Activated T-helper 1 cell treated with anti-CD3 and anti-CD28 coated beads, Interleukin-12 subunit alpha, Interleukin-12 subunit beta, Interleukin-2, Interleukin-4 antibody, amounts not matched to agents 30 ng/mL and 10 ng/mL and 1 ng/mL, durations not matched to agents 14 hours and 24 hours and 36 hours (primary cell): ENCODE measurements at regions not wholly inside any gene's neighbourhood (a gene's known extent, or its start where the extent isn't known, plus 50 kb on each side); places are given as distances from the start of the nearest gene placed in this dataset.
"Not testable (repeated sequence)": the region's sequence is repeated elsewhere in the genome, so short reads cannot be mapped to it uniquely, and the experiment has no call there.

Experiments used
- DNase-seq: peaks from one replicate; pipeline ENCODE4 v3.0.0; 2021; ENCODE audit warnings: low spot score
- H3K27ac Mint-ChIP-seq: one replicate; pipeline ENCODE4 v1.8.0; 2021; ENCODE audit warnings: mild to moderate bottlenecking, mixed read lengths
- H3K27me3 Mint-ChIP-seq: one replicate; pipeline ENCODE4 v1.8.0; 2022; ENCODE audit warnings: mild to moderate bottlenecking, moderate library complexity, mixed read lengths; ENCODE audit not compliant: insufficient read depth
- H3K36me3 Mint-ChIP-seq: one replicate; pipeline ENCODE4 v1.8.0; 2021; ENCODE audit warnings: low read depth, mixed read lengths
- H3K4me1 Mint-ChIP-seq: one replicate; pipeline ENCODE4 v1.8.0; 2021; ENCODE audit warnings: low read depth, mixed read lengths
- H3K4me3 Mint-ChIP-seq: one replicate; pipeline ENCODE4 v1.8.0; 2021; ENCODE audit warnings: mild to moderate bottlenecking, moderate library complexity, mixed read lengths
- H3K9me3 Mint-ChIP-seq: one replicate; pipeline ENCODE4 v1.8.0; 2021; ENCODE audit warnings: mixed read lengths
- intact Hi-C: fragments of 100-400 bp; cut with micrococcal nuclease; formaldehyde crosslinking; loops from one replicate; pipeline ENCODE4 v1.15.1; 2024

- no peak for DNase-seq
- no peak overlapping the region for H3K4me3 Mint-ChIP-seq
- no peak overlapping the region for H3K27ac Mint-ChIP-seq
- no peaks in the 10 kb centered on the region for H3K36me3 Mint-ChIP-seq
- peaks cover 13% of the 10 kb centered on the region for H3K9me3 Mint-ChIP-seq
- no peaks in the 10 kb centered on the region for H3K4me1 Mint-ChIP-seq
- no peaks in the 10 kb centered on the region for H3K27me3 Mint-ChIP-seq
- intact Hi-C loops: no loop called here
These were observed 356.1 kb downstream of the TUSC1 start for GRCh38 chr9:25322142-25322541.

- Mint-ChIP-seq H3K27ac (no peak overlapping the region), H3K4me1 (no peaks in the 10 kb centered on the region), H3K36me3 (no peaks in the 10 kb centered on the region), H3K27me3 (no peaks in the 10 kb centered on the region), H3K4me3 (no peak overlapping the region), H3K9me3 (peaks cover 19% of the 10 kb centered on the region)
- DNase-seq: no peak
- intact Hi-C loops: no loop called here
These were observed 367.3 kb downstream of the TUSC1 start for GRCh38 chr9:25310961-25311360.

- intact Hi-C loops: no loop called here
- no peaks in the 10 kb centered on the region for H3K4me1 Mint-ChIP-seq
These were observed 369.7 kb downstream of the TUSC1 start for GRCh38 chr9:25308549-25308948.

DNA sequence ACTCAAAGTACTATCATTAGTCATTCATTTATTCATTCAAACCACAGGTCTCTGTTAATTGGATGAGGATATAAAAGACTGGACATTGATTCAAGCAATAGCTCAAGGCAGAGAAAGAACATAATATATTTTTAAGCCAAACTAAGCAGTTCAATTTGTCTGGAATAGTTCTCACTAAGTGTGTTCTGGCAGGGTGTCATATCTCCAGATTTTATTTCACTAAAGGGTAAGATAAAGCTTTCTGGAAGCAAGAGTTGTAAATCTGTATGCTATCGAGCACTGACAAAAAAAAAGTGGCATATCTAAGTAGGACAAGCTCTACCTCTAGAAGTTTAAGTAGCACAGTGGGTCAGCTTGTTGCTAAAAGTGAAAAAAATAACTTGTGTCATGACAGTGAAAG is 375.6 kb downstream of the TUSC1 start:
- Mint-ChIP-seq H3K9me3 (peaks cover 22% of the 10 kb centered on the region), H3K4me3 (no peak overlapping the region), H3K27me3 (no peaks in the 10 kb centered on the region), H3K36me3 (no peaks in the 10 kb centered on the region), H3K4me1 (no peaks in the 10 kb centered on the region), H3K27ac (no peak overlapping the region)
- intact Hi-C loops: no loop called here
- no peak for DNase-seq

More at GRCh38 chr9:25308549-25308948, 369.7 kb downstream of the TUSC1 start:
- Mint-ChIP-seq H3K36me3 (no peaks in the 10 kb centered on the region), H3K27me3 (no peaks in the 10 kb centered on the region), H3K4me3 (no peak overlapping the region), H3K27ac (no peak overlapping the region), H3K9me3 (peaks cover 29% of the 10 kb centered on the region)
- DNase-seq: no peak

- peaks cover 18% of the 10 kb centered on the region for H3K9me3 Mint-ChIP-seq
- H3K4me3 Mint-ChIP-seq, intact Hi-C loops, H3K36me3 Mint-ChIP-seq, H3K4me1 Mint-ChIP-seq, H3K27ac Mint-ChIP-seq, DNase-seq, H3K27me3 Mint-ChIP-seq: not testable (repeated sequence)
These were observed 390.0 kb downstream of the TUSC1 start for GRCh38 chr9:25288195-25288594.

DNA sequence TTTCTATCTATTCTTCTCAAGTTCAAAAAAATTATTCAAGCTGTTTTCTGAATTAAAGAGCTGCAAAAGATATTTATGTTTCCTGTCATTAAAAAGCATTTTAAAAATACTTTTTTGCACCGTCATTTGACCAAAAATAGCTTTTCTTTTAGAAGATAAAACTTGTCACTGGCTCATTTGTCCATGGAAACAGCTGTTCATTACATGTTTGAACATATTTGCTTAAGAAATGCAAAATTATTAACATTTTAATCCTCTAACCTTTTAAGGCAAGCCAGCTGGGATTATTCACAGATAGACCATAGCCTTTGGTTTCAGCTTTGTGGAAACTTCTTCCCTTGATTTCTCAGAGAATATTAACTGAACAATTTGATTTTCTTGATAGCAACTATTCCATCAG is 393.9 kb downstream of the TUSC1 start:
- H3K9me3 Mint-ChIP-seq: peaks cover 17% of the 10 kb centered on the region
- H3K4me1 Mint-ChIP-seq: no peaks in the 10 kb centered on the region
- no peak overlapping the region for H3K4me3 Mint-ChIP-seq
- intact Hi-C loops: no loop called here
- no peak for DNase-seq
- no peaks in the 10 kb centered on the region for H3K27me3 Mint-ChIP-seq
- H3K36me3 Mint-ChIP-seq: no peaks in the 10 kb centered on the region
- H3K27ac Mint-ChIP-seq: no peak overlapping the region

DNA sequence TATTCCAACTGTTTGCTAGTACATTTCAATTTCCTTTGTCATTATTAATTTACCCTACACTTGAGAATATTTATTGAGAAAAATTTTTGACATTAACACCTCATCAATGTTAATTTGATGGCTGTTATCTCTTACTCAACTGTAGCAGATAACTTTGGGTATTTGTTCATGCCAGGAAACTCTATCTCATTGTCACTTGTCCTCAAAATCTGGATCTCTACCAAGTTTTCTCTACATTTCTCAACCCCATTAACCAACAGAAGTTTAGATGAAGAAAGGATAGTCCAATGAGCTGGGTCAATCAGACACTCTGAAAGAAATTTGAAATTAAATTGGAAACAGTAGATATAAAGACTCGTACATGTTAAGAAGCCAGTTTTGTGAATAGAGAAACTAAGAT is 395.3 kb downstream of the TUSC1 start:
- H3K27me3 Mint-ChIP-seq: no peaks in the 10 kb centered on the region
- H3K27ac Mint-ChIP-seq: no peak overlapping the region
- H3K4me3 Mint-ChIP-seq: no peak overlapping the region
- no peaks in the 10 kb centered on the region for H3K36me3 Mint-ChIP-seq
- peaks cover 2% of the 10 kb centered on the region for H3K9me3 Mint-ChIP-seq
- no peak for DNase-seq
- intact Hi-C loops: no loop called here
- H3K4me1 Mint-ChIP-seq: no peaks in the 10 kb centered on the region

DNA sequence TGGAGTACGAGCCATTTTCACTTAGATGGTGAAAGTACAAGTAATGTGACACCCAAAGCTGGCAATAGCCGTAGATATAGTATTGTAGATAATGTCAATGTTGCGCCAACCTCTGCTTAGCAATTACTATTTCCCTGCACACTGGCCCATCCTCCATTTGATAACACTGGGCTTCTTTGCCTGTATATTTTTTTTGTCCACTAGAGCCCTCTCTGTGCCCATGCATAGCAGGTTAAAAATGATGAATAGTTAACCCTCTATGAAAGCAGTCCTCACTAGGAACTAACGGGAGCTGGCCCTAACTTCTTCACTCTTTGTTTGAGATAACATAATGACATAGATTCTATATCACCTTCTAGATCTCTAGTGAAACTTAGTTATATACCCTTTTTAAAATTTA is 416.8 kb downstream of the TUSC1 start:
- H3K27me3 Mint-ChIP-seq: no peaks in the 10 kb centered on the region

GRCh38 chr9:25260046-25260445 is 418.2 kb downstream of the TUSC1 start:
- H3K4me1 Mint-ChIP-seq: no peaks in the 10 kb centered on the region
- no peak overlapping the region for H3K27ac Mint-ChIP-seq
- no peak overlapping the region for H3K4me3 Mint-ChIP-seq
- DNase-seq: no peak
- H3K27me3 Mint-ChIP-seq: no peaks in the 10 kb centered on the region
- no peaks in the 10 kb centered on the region for H3K36me3 Mint-ChIP-seq
- intact Hi-C loops: no loop called here
- peaks cover 25% of the 10 kb centered on the region for H3K9me3 Mint-ChIP-seq

More for the DNA sequence above, 416.8 kb downstream of the TUSC1 start:
- Mint-ChIP-seq H3K4me3 (no peak overlapping the region), H3K9me3 (peaks cover 25% of the 10 kb centered on the region), H3K27ac (no peak overlapping the region), H3K36me3 (no peaks in the 10 kb centered on the region), H3K4me1 (no peaks in the 10 kb centered on the region)
- intact Hi-C loops: no loop called here
- no peak for DNase-seq

DNA sequence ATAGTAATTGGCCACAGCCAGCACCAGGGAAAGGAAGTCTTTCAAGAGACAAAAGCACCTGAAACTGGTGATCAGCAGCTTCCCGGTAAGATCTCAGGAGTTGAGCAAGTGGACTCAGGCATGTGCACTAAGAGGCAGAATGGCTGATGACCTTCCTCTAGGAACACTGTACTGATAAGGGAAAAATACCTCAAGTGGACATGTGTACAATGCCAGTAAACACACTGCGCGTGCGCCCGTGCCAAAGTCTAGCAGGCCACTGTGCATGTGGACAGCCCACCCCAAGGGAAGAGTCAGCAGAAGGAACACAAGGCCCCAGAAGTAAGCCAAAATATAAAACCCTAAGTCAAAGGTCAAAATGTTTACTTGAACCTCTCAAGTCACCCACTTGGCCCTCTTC is 423.0 kb downstream of the TUSC1 start:
- Mint-ChIP-seq H3K27me3 (no peaks in the 10 kb centered on the region), H3K36me3 (no peaks in the 10 kb centered on the region), H3K4me1 (no peaks in the 10 kb centered on the region), H3K27ac (no peak overlapping the region), H3K9me3 (peaks cover 5% of the 10 kb centered on the region), H3K4me3 (no peak overlapping the region)
- intact Hi-C loops: no loop called here
- DNase-seq: no peak

GRCh38 chr9:25254051-25254450 is 424.2 kb downstream of the TUSC1 start:
- H3K36me3 Mint-ChIP-seq: no peaks in the 10 kb centered on the region
- DNase-seq: no peak
- H3K27me3 Mint-ChIP-seq: no peaks in the 10 kb centered on the region
- H3K27ac Mint-ChIP-seq: no peak overlapping the region
- no peak overlapping the region for H3K4me3 Mint-ChIP-seq
- intact Hi-C loops: no loop called here
- H3K9me3 Mint-ChIP-seq: peaks cover 10% of the 10 kb centered on the region
- H3K4me1 Mint-ChIP-seq: no peaks in the 10 kb centered on the region

DNA sequence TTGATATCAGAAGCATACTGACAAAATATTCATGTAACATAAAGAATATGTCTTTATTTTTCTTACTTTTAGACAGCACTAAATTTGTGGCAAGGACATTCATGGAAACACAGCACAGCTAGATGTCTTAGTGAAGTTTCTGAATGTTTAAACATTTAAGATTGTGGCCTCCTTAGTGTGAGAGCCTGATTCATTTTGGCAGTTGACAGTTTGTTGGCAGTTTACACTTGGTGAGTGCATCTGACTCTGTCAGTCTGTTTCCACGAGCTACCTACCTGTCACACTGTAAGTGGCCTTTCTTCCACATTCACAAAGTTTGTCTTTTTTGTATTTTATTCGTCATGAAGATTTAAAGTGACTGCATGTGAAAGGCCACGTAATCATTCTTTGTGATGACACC is 436.8 kb downstream of the TUSC1 start:
- Mint-ChIP-seq H3K4me3 (no peak overlapping the region), H3K27ac (no peak overlapping the region), H3K27me3 (no peaks in the 10 kb centered on the region), H3K36me3 (no peaks in the 10 kb centered on the region), H3K9me3 (peaks cover 20% of the 10 kb centered on the region), H3K4me1 (no peaks in the 10 kb centered on the region)
- no peak for DNase-seq
- intact Hi-C loops: loop anchor here (10.0 kb wide), 1 partner anchor 57 kb away; no protein-coding TSS in a partner anchor

DNA sequence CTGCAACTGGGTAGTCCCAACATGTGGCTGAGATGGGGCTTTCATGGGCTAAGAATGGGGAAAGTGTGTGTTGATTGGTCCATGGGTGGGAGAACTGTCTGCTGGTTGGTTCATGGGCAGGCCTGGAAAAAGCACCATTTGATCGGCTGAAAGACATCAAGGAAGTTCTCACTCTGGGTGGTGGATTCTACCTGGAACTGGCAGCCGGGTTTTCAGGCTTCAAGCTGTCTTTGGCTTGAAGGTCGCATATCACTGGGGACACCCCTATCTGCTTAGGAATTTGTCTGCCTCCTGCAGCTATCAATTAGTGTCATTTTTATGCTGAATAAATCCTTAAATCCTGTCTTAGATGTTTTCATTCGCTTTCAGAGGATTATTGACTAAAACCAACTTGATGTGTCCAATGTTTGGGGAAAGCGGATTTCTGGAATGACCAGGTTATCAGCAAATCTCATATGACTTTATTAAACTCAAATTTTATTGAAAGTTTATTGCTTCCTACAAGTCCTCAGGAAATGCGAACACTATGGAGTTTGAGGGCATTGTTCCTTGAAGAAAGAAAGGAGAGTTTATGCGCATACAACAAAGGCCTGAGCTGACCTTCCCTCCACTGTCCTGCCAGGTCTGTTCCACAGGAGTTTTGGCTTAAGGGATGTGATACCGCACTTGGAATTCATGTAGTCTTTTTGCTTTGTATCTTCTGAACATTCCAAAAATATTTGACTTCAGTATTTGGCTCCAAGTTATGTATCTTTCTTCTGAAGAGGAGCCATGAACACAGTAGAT is 451.1 kb downstream of the TUSC1 start:
- intact Hi-C loops: no loop called here
- H3K4me1 Mint-ChIP-seq: no peaks in the 10 kb centered on the region
- no peak for DNase-seq
- no peak overlapping the region for H3K27ac Mint-ChIP-seq
- no peaks in the 10 kb centered on the region for H3K27me3 Mint-ChIP-seq
- H3K9me3 Mint-ChIP-seq: peaks cover 23% of the 10 kb centered on the region
- H3K36me3 Mint-ChIP-seq: no peaks in the 10 kb centered on the region
- H3K4me3 Mint-ChIP-seq: no peak overlapping the region
